ENCODE measurements at regions not wholly inside any gene's neighbourhood (a gene's known extent, or its start where the extent isn't known, plus 50 kb on each side); places are given as distances from the start of the nearest gene placed in this dataset.
"Not testable (repeated sequence)": the region's sequence is repeated elsewhere in the genome, so short reads cannot be mapped to it uniquely, and the experiment has no call there.

GRCh38 chr6:121951918-121952379 lies 447.5 kb upstream of the HSF2 start:
- H3K79me2 ChIP-seq (ENCODE audit: insufficient read depth), result no peaks in the 10 kb centered on the region
- in situ Hi-C loops (cut with MboI), result no loop called here
- H3K27ac ChIP-seq, result peak overlapping the region; percentile 61
- peak overlapping the region; percentile 10 for H3K4me2 ChIP-seq (ENCODE audit: unreplicated experiment)
- DNase-seq, result peak; percentile 84
- no peak overlapping the region for H3K4me3 ChIP-seq
- no peaks in the 10 kb centered on the region for H3K9me3 ChIP-seq (ENCODE audit: low read depth)
- no peaks in the 10 kb centered on the region for H3K27me3 ChIP-seq (replicated peaks; ENCODE audit: insufficient read depth)
- peak overlapping the region; percentile 42 for H2AFZ ChIP-seq
- no peaks in the 10 kb centered on the region; the same call in 1 of the 2 replicates for H3K9me2 ChIP-seq (ENCODE audit: insufficient read depth)
- WGBS, 2 experiments (ENCODE audit: low coverage in 1 of 2, low lambda C conversion rate in 2 of 2, missing lambda C conversion rate in 2 of 2), result 34 to 40% methylated on average over 5 of the region's 5 CpGs
- peaks cover 30% of the 10 kb centered on the region for H3K4me1 ChIP-seq (ENCODE audit: insufficient read depth)
- H3K36me3 ChIP-seq (ENCODE audit: low read depth), result no peaks in the 10 kb centered on the region
- TF ChIP-seq EZH2 (IDR thresholded peaks at IDR 0.05; ENCODE audit: insufficient read depth, poor library complexity, severe bottlenecking) (no peak), EZH2phosphoT487 (IDR thresholded peaks at IDR 0.05; ENCODE audit: insufficient read depth, low read depth) (no peak)
- 0 out of 2 replicates have a peak overlapping the region, but pooled peaks have one; percentile 9 for H3K9ac ChIP-seq
- no peaks in the 10 kb centered on the region for H4K20me1 ChIP-seq (ENCODE audit: insufficient read depth)
- H3F3A ChIP-seq (ENCODE audit: insufficient read depth), result peaks cover 20% of the 10 kb centered on the region

DNA sequence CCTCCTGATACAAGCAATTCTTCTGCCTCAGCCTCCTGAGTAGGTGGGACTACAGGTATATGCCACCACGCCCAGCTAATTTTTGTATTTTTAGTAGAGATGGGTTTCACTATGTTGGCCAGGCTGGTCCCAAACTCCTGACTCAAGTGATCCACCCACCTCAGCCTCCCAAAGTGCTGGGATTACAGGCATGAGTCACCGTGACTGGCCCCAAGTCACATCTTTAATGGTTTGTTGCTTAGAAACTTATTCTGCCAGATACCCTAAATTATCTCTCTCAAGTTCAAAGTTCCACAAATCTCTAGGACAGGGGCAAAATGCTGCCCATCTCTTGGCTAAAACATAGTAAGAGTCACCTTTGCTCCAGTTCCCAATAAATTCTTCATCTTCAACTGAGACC lies 444.1 kb upstream of the HSF2 start:
- H3K4me1 ChIP-seq (ENCODE audit: insufficient read depth), result peaks cover 30% of the 10 kb centered on the region
- peak overlapping the region; percentile 11; the same call in 1 of the 2 replicates for H2AFZ ChIP-seq
- H3K4me2 ChIP-seq (ENCODE audit: unreplicated experiment); H3K9me2 ChIP-seq (ENCODE audit: insufficient read depth); H3K36me3 ChIP-seq (ENCODE audit: low read depth); H4K20me1 ChIP-seq (ENCODE audit: insufficient read depth); H3K4me3 ChIP-seq; in situ Hi-C loops (cut with MboI); H3K27ac ChIP-seq; H3K79me2 ChIP-seq (ENCODE audit: insufficient read depth); H3K9me3 ChIP-seq (ENCODE audit: low read depth); H3K9ac ChIP-seq; H3K27me3 ChIP-seq (replicated peaks; ENCODE audit: insufficient read depth): not testable (repeated sequence)
- 21 to 25% methylated on average over 2 of the region's 2 CpGs for WGBS, 2 experiments (ENCODE audit: low coverage in 1 of 2, low lambda C conversion rate in 2 of 2, missing lambda C conversion rate in 2 of 2)
- DNase-seq, result peak; percentile 50
- peaks cover 20% of the 10 kb centered on the region for H3F3A ChIP-seq (ENCODE audit: insufficient read depth)

- WGBS, 2 experiments (ENCODE audit: low coverage in 1 of 2, low lambda C conversion rate in 2 of 2, missing lambda C conversion rate in 2 of 2), result 53% methylated on average over 2 of the region's 2 CpGs
- in situ Hi-C loops (cut with MboI), result no loop called here
- no peak for DNase-seq
Observed at GRCh38 chr6:121956782-121957181, 442.7 kb upstream of the HSF2 start.

GRCh38 chr6:121959501-121959900 lies 440.0 kb upstream of the HSF2 start:
- no peak overlapping the region for H3K9ac ChIP-seq
- no peak for DNase-seq
- H3K4me2 ChIP-seq (ENCODE audit: unreplicated experiment), result no peak overlapping the region
- 95% methylated on average over 5 of the region's 5 CpGs for WGBS, 2 experiments (ENCODE audit: low coverage in 1 of 2, low lambda C conversion rate in 2 of 2, missing lambda C conversion rate in 2 of 2)
- no peaks in the 10 kb centered on the region for H3K79me2 ChIP-seq (ENCODE audit: insufficient read depth)
- 0 out of 2 replicates have a peak overlapping the region, but pooled peaks have one; percentile 43 for H2AFZ ChIP-seq
- no peaks in the 10 kb centered on the region for H4K20me1 ChIP-seq (ENCODE audit: insufficient read depth)
- H3K4me1 ChIP-seq (ENCODE audit: insufficient read depth), result peaks cover 19% of the 10 kb centered on the region
- H3K36me3 ChIP-seq (ENCODE audit: low read depth), result no peaks in the 10 kb centered on the region
- in situ Hi-C loops (cut with MboI), result no loop called here
- H3K4me3 ChIP-seq, result no peak overlapping the region
- no peak for TF ChIP-seq EZH2phosphoT487 (IDR thresholded peaks at IDR 0.05; ENCODE audit: insufficient read depth, low read depth)
- TF ChIP-seq EZH2 (IDR thresholded peaks at IDR 0.05; ENCODE audit: insufficient read depth, poor library complexity, severe bottlenecking), result no peak
- no peak overlapping the region for H3K27ac ChIP-seq
- no peaks in the 10 kb centered on the region for H3K9me2 ChIP-seq (ENCODE audit: insufficient read depth)
- no peaks in the 10 kb centered on the region for H3K27me3 ChIP-seq (replicated peaks; ENCODE audit: insufficient read depth)
- no peaks in the 10 kb centered on the region for H3K9me3 ChIP-seq (ENCODE audit: low read depth)
- H3F3A ChIP-seq (ENCODE audit: insufficient read depth), result 0 out of 2 replicates have a peak, but pooled peaks cover 6% of the 10 kb centered on the region

More at GRCh38 chr6:121956782-121957181, 442.7 kb upstream of the HSF2 start:
- Histone ChIP-seq H3K4me3 (no peak overlapping the region), H3K4me2 (ENCODE audit: unreplicated experiment) (no peak overlapping the region), H3K27me3 (replicated peaks; ENCODE audit: insufficient read depth) (no peaks in the 10 kb centered on the region), H3K27ac (no peak overlapping the region), H3K79me2 (ENCODE audit: insufficient read depth) (no peaks in the 10 kb centered on the region), H3K4me1 (ENCODE audit: insufficient read depth) (peaks cover 20% of the 10 kb centered on the region), H2AFZ (no peak overlapping the region), H3K9me3 (ENCODE audit: low read depth) (no peaks in the 10 kb centered on the region), H3K36me3 (ENCODE audit: low read depth) (no peaks in the 10 kb centered on the region), H3K9me2 (ENCODE audit: insufficient read depth) (no peaks in the 10 kb centered on the region), H3K9ac (no peak overlapping the region), H3F3A (ENCODE audit: insufficient read depth) (peaks cover 13% of the 10 kb centered on the region), H4K20me1 (ENCODE audit: insufficient read depth) (no peaks in the 10 kb centered on the region)
- TF ChIP-seq EZH2 (IDR thresholded peaks at IDR 0.05; ENCODE audit: insufficient read depth, poor library complexity, severe bottlenecking), result no peak
- TF ChIP-seq EZH2phosphoT487 (IDR thresholded peaks at IDR 0.05; ENCODE audit: insufficient read depth, low read depth), result no peak

DNA sequence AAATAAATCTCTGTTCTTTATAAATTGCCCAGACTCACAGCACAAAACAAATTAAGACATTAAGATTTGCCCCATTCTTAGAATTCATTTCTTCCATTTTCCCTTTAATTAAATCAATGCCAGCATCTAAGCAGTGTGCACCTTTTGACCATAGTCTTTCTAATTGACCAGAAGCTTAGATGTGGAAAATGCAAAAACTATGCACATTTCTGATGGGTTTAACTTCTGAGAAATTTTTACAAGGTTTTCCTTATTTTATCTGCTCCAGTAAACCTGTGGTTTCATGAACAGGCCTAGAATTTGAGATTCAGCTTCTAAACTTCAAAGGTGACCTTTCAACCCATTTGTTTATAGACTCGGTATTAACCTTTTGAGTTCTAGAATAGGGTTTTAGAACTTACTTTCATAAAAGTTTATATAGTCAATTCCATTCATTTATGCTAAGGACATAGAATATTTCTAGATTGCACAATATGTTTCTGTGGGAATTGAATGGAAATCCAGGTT lies 437.8 kb upstream of the HSF2 start:
- TF ChIP-seq EZH2 (IDR thresholded peaks at IDR 0.05; ENCODE audit: insufficient read depth, poor library complexity, severe bottlenecking) (no peak), EZH2phosphoT487 (IDR thresholded peaks at IDR 0.05; ENCODE audit: insufficient read depth, low read depth) (no peak)
- in situ Hi-C loops (cut with MboI), result no loop called here
- peaks cover 22% of the 10 kb centered on the region for H3F3A ChIP-seq (ENCODE audit: insufficient read depth)

More for the DNA sequence above, 437.8 kb upstream of the HSF2 start:
- H3K4me3 ChIP-seq, result no peak overlapping the region
- no peak overlapping the region for H3K4me2 ChIP-seq (ENCODE audit: unreplicated experiment)
- H3K9ac ChIP-seq, result no peak overlapping the region
- H3K27ac ChIP-seq, result no peak overlapping the region
- DNase-seq, result no peak
- no peaks in the 10 kb centered on the region for H3K9me2 ChIP-seq (ENCODE audit: insufficient read depth)
- 64 to 65% methylated on average over 1 of the region's 1 CpG for WGBS, 2 experiments (ENCODE audit: low coverage in 1 of 2, low lambda C conversion rate in 2 of 2, missing lambda C conversion rate in 2 of 2)
- no peaks in the 10 kb centered on the region for H3K27me3 ChIP-seq (replicated peaks; ENCODE audit: insufficient read depth)
- H4K20me1 ChIP-seq (ENCODE audit: insufficient read depth), result no peaks in the 10 kb centered on the region
- no peak overlapping the region for H2AFZ ChIP-seq
- H3K79me2 ChIP-seq (ENCODE audit: insufficient read depth), result no peaks in the 10 kb centered on the region
- no peaks in the 10 kb centered on the region for H3K36me3 ChIP-seq (ENCODE audit: low read depth)
- peaks cover 24% of the 10 kb centered on the region for H3K4me1 ChIP-seq (ENCODE audit: insufficient read depth)
- no peaks in the 10 kb centered on the region for H3K9me3 ChIP-seq (ENCODE audit: low read depth)
